Transverse colon (tissue), 4 donors: ENCODE measurements at regions not wholly inside any gene's neighbourhood (a gene's known extent, or its start where the extent isn't known, plus 50 kb on each side); places are given as distances from the start of the nearest gene placed in this dataset.

Experiments
- CTCF ChIP-seq, 5 experiments: fragments of 200-600 bp in 3 of 5; fragments of 450-650 bp in 2 of 5; sonication (generic) in 3 of 5; IDR thresholded peaks; 1 replicate in 2 of 5; 2 replicates in 3 of 5; pipeline ENCODE4 v1.5.1; 2016 to 2017; ENCODE audit warnings: antibody characterized with exemption in 5 of 5, inconsistent platforms in 3 of 5, mild to moderate bottlenecking in 2 of 5, moderate library complexity in 1 of 5
- EP300 ChIP-seq: sonication (generic); formaldehyde crosslinking; IDR thresholded peaks from one replicate; pipeline ENCODE4 v1.6.1; 2017; ENCODE audit warnings: antibody characterized with exemption, low read depth
- POLR2A ChIP-seq: fragments of 450-650 bp; IDR thresholded peaks from one replicate; pipeline ENCODE4 v1.6.1; 2016; ENCODE audit warnings: antibody characterized with exemption, mild to moderate bottlenecking, moderate library complexity
- POLR2AphosphoS5 ChIP-seq, 3 donors: sonication (generic); formaldehyde crosslinking; IDR thresholded peaks; one replicate each; pipeline ENCODE4 v1.6.1; 2016; ENCODE audit warnings: antibody characterized with exemption in 3 of 3

- TF ChIP-seq CTCF (IDR thresholded peaks at IDR 0.05), result no peak
- TF ChIP-seq EP300, result no peak
- TF ChIP-seq POLR2AphosphoS5 (IDR thresholded peaks at IDR 0.05), result no peak
- TF ChIP-seq POLR2A, result no peak
Measured at GRCh38 chr2:217337771-217338170, 477.9 kb upstream of the TNP1 start.
